Body of pancreas (tissue), 4 donors: ENCODE measurements at regions not wholly inside any gene's neighbourhood (a gene's known extent, or its start where the extent isn't known, plus 50 kb on each side); places are given as distances from the start of the nearest gene placed in this dataset.

Experiments
- CTCF ChIP-seq, 7 experiments: fragments of 450-650 bp in 4 of 7; fragments of 200-600 bp in 3 of 7; sonication (generic) in 3 of 7; IDR thresholded peaks; one replicate each; pipeline ENCODE4 v1.5.1; 2016 to 2019; ENCODE audit warnings: antibody characterized with exemption in 7 of 7
- POLR2A ChIP-seq, 3 donors: fragments of 450-650 bp; IDR thresholded peaks; one replicate each; pipeline ENCODE4 v1.6.1; 2016; ENCODE audit warnings: antibody characterized with exemption in 3 of 3, mild to moderate bottlenecking in 2 of 3

- TF ChIP-seq CTCF (IDR thresholded peaks at IDR 0.05), result no peak
- TF ChIP-seq POLR2A (IDR thresholded peaks at IDR 0.05), result no peak
These were observed 228.5 kb upstream of the MME start for GRCh38 chr3:154851644-154852043.
